ENCODE measurements at regions not wholly inside any gene's neighbourhood (a gene's known extent, or its start where the extent isn't known, plus 50 kb on each side); places are given as distances from the start of the nearest gene placed in this dataset.

GRCh38 chr5:57700484-57700883 lies 217.9 kb upstream of the ACTBL2 start:
- Histone ChIP-seq H3K27me3 (ENCODE audit: insufficient read depth, poor library complexity, severe bottlenecking) (no peaks in the 10 kb centered on the region), H3K4me3 (replicated peaks; ENCODE audit: insufficient read depth, low read length) (no peak overlapping the region), H3K27ac (replicated peaks) (no peak overlapping the region)
- no peak for DNase-seq (ENCODE audit: low read depth in 1 of 2, low spot score in 1 of 2)
- no peak for TF ChIP-seq CTCF (IDR thresholded peaks at IDR 0.05; ENCODE audit: insufficient read depth, low read length)
- TF ChIP-seq POLR2AphosphoS5 (IDR thresholded peaks at IDR 0.05; ENCODE audit: low read depth) = no peak
- TF ChIP-seq REST (IDR thresholded peaks at IDR 0.05; ENCODE audit: insufficient replicate concordance, low read depth) = no peak
- TF ChIP-seq GABPA (IDR thresholded peaks at IDR 0.05; ENCODE audit: low read depth) = no peak
- TF ChIP-seq SPI1 (IDR thresholded peaks at IDR 0.05; ENCODE audit: borderline replicate concordance, low read depth) = no peak

GRCh38 chr5:57700072-57700471 lies 217.5 kb upstream of the ACTBL2 start:
- DNase-seq (ENCODE audit: low read depth in 1 of 2, low spot score in 1 of 2) = no peak
- Histone ChIP-seq H3K27ac (replicated peaks) (no peak overlapping the region), H3K4me3 (replicated peaks; ENCODE audit: insufficient read depth, low read length) (no peak overlapping the region), H3K27me3 (ENCODE audit: insufficient read depth, poor library complexity, severe bottlenecking) (no peaks in the 10 kb centered on the region)
- TF ChIP-seq SPI1 (IDR thresholded peaks at IDR 0.05; ENCODE audit: borderline replicate concordance, low read depth) = no peak
- TF ChIP-seq CTCF (IDR thresholded peaks at IDR 0.05; ENCODE audit: insufficient read depth, low read length) = no peak
- no peak for TF ChIP-seq POLR2AphosphoS5 (IDR thresholded peaks at IDR 0.05; ENCODE audit: low read depth)
- no peak for TF ChIP-seq GABPA (IDR thresholded peaks at IDR 0.05; ENCODE audit: low read depth)
- TF ChIP-seq REST (IDR thresholded peaks at IDR 0.05; ENCODE audit: insufficient replicate concordance, low read depth) = no peak

GRCh38 chr5:57698802-57699201 lies 216.2 kb upstream of the ACTBL2 start:
- H3K27ac ChIP-seq (replicated peaks) = no peak overlapping the region
- DNase-seq (ENCODE audit: low read depth in 1 of 2, low spot score in 1 of 2) = no peak
- H3K27me3 ChIP-seq (ENCODE audit: insufficient read depth, poor library complexity, severe bottlenecking) = no peaks in the 10 kb centered on the region
- H3K4me3 ChIP-seq (replicated peaks; ENCODE audit: insufficient read depth, low read length) = no peak overlapping the region
- TF ChIP-seq POLR2AphosphoS5 (IDR thresholded peaks at IDR 0.05; ENCODE audit: low read depth) (no peak), CTCF (IDR thresholded peaks at IDR 0.05; ENCODE audit: insufficient read depth, low read length) (no peak), SPI1 (IDR thresholded peaks at IDR 0.05; ENCODE audit: borderline replicate concordance, low read depth) (no peak), REST (IDR thresholded peaks at IDR 0.05; ENCODE audit: insufficient replicate concordance, low read depth) (no peak), GABPA (IDR thresholded peaks at IDR 0.05; ENCODE audit: low read depth) (no peak)
